ENCODE measurements at regions not wholly inside any gene's neighbourhood (a gene's known extent, or its start where the extent isn't known, plus 50 kb on each side); places are given as distances from the start of the nearest gene placed in this dataset.

GRCh38 chr5:64100203-64100602, 65.4 kb upstream of the RNF180 start:
- TF ChIP-seq EZH2phosphoT487 (IDR thresholded peaks at IDR 0.05; ENCODE audit: borderline replicate concordance, low read depth, low read length) (no peak), CTCF (conservative IDR thresholded peaks at IDR 0.05; ENCODE audit: low read length) (no peak)

All from OCI-LY7 (cell line).